GM23338 (cell line): ENCODE measurements at regions not wholly inside any gene's neighbourhood (a gene's known extent, or its start where the extent isn't known, plus 50 kb on each side); places are given as distances from the start of the nearest gene placed in this dataset.

Experiments used
- ATAC-seq: fragments of 200-7000 bp; cut with Tn5 transposase; 3 replicates; pipeline ENCODE4 v1.9.1; 2020
- DNase-seq: peaks from one replicate; pipeline ENCODE4 v3.0.0-alpha.2; 2015; ENCODE audit warnings: low spot score
- H2AFZ ChIP-seq: fragments of 200-600 bp; sonication (generic); 2 replicates; pipeline ENCODE4 v1.8.0; 2016; ENCODE audit warnings: antibody characterized with exemption, mild to moderate bottlenecking, moderate library complexity
- H3F3A ChIP-seq: fragments of 200-600 bp; sonication (generic); replicated peaks from 2 replicates; pipeline ENCODE4 v1.8.0; 2017; ENCODE audit warnings: antibody characterized with exemption, mixed run types, low read depth
- H3K27ac ChIP-seq: fragments of 200-600 bp; sonication (generic); 2 replicates; pipeline ENCODE4 v1.6.1; 2016; ENCODE audit warnings: low read depth
- H3K27me3 ChIP-seq: fragments of 200-600 bp; sonication (generic); 2 replicates; pipeline ENCODE4 v1.8.0; 2016; ENCODE audit warnings: mild to moderate bottlenecking, mixed run types, moderate library complexity; ENCODE audit not compliant: insufficient read depth
- H3K36me3 ChIP-seq: fragments of 200-600 bp; sonication (generic); 2 replicates; pipeline ENCODE4 v1.8.0; 2016; ENCODE audit warnings: mild to moderate bottlenecking; ENCODE audit not compliant: insufficient read depth
- H3K4me1 ChIP-seq: fragments of 200-600 bp; sonication (generic); 2 replicates; pipeline ENCODE4 v1.8.0; 2016; ENCODE audit warnings: mild to moderate bottlenecking, moderate library complexity; ENCODE audit not compliant: insufficient read depth
- H3K4me2 ChIP-seq: fragments of 200-600 bp; sonication (generic); 2 replicates; pipeline ENCODE4 v1.7.1; 2017; ENCODE audit warnings: mixed run types
- H3K4me3 ChIP-seq: fragments of 200-600 bp; sonication (generic); 2 replicates; pipeline ENCODE4 v1.6.1; 2016; ENCODE audit warnings: mixed run types
- H3K79me2 ChIP-seq: fragments of 200-600 bp; sonication (generic); replicated peaks from 2 replicates; pipeline ENCODE4 v1.8.0; 2017; ENCODE audit warnings: mild to moderate bottlenecking; ENCODE audit not compliant: insufficient read depth
- H3K9me2 ChIP-seq: fragments of 200-600 bp; sonication (generic); 2 replicates; pipeline ENCODE4 v1.8.0; 2017; ENCODE audit not compliant: insufficient read depth
- H4K20me1 ChIP-seq: fragments of 200-600 bp; sonication (generic); replicated peaks from 2 replicates; pipeline ENCODE4 v1.8.0; 2017; ENCODE audit warnings: mild to moderate bottlenecking; ENCODE audit not compliant: insufficient read depth
- H3K27ac Mint-ChIP-seq: 2 replicates; pipeline ENCODE4 v1.8.0; 2020; ENCODE audit warnings: inconsistent platforms, mild to moderate bottlenecking, moderate library complexity, mixed read lengths
- H3K27me3 Mint-ChIP-seq: 3 replicates; pipeline ENCODE4 v1.8.0; 2022; ENCODE audit warnings: low read depth, mild to moderate bottlenecking, moderate library complexity, mixed read lengths, inconsistent platforms; ENCODE audit not compliant: insufficient read depth, poor library complexity
- H3K36me3 Mint-ChIP-seq: 3 replicates; pipeline ENCODE4 v1.8.0; 2021; ENCODE audit warnings: low read depth, mild to moderate bottlenecking, inconsistent platforms, moderate library complexity, mixed read lengths
- H3K4me1 Mint-ChIP-seq: 3 replicates; pipeline ENCODE4 v1.8.0; 2020; ENCODE audit warnings: mild to moderate bottlenecking, inconsistent platforms, mixed read lengths
- H3K4me3 Mint-ChIP-seq: 3 replicates; pipeline ENCODE4 v1.8.0; 2021; ENCODE audit warnings: moderate library complexity, mild to moderate bottlenecking, inconsistent platforms, mixed read lengths
- H3K9me3 Mint-ChIP-seq: 3 replicates; pipeline ENCODE4 v1.8.0; 2020; ENCODE audit warnings: moderate library complexity, mild to moderate bottlenecking, inconsistent platforms, mixed read lengths
- CREB1 ChIP-seq: fragments of 250-450 bp; sonication (Bioruptor Pico); IDR thresholded peaks from 2 replicates; pipeline ENCODE4 v1.5.0; 2020; ENCODE audit warnings: low read depth, mild to moderate bottlenecking, moderate library complexity
- ETS1 ChIP-seq: IDR thresholded peaks from 2 replicates; pipeline ENCODE4 v1.6.1; 2016; ENCODE audit warnings: antibody characterized with exemption
- EZH2 ChIP-seq: fragments of 200-600 bp; sonication (generic); IDR thresholded peaks from one replicate; pipeline ENCODE4 v1.8.0; 2017; ENCODE audit warnings: antibody characterized with exemption, mild to moderate bottlenecking, low read depth; ENCODE audit not compliant: unreplicated experiment
- EZH2phosphoT487 ChIP-seq: fragments of 200-600 bp; sonication (generic); IDR thresholded peaks from one replicate; pipeline ENCODE4 v1.8.1; 2018; ENCODE audit warnings: antibody characterized with exemption; ENCODE audit not compliant: unreplicated experiment
- JUNB ChIP-seq: IDR thresholded peaks from one replicate; pipeline ENCODE4 v1.6.1; 2016; ENCODE audit warnings: antibody characterized with exemption; ENCODE audit not compliant: unreplicated experiment
- NANOG ChIP-seq: IDR thresholded peaks from 2 replicates; pipeline ENCODE4 v1.6.1; 2016; ENCODE audit warnings: antibody characterized with exemption, borderline replicate concordance
- POLR2AphosphoS5 ChIP-seq: IDR thresholded peaks from 2 replicates; pipeline ENCODE4 v1.6.1; 2016; ENCODE audit warnings: antibody characterized with exemption, low read depth
- TF ChIP-seq, protein P1 (sequence below), 2 experiments: fragments of 200-600 bp in 1 of 2; sonication (generic) in 1 of 2; conservative IDR thresholded peaks; 2 replicates each; pipeline versions ENCODE4 v1.5.1 to v1.6.1; 2016 to 2017; ENCODE audit warnings: antibody characterized with exemption in 2 of 2, low read depth in 2 of 2, mild to moderate bottlenecking in 2 of 2, moderate library complexity in 1 of 2

DNA sequence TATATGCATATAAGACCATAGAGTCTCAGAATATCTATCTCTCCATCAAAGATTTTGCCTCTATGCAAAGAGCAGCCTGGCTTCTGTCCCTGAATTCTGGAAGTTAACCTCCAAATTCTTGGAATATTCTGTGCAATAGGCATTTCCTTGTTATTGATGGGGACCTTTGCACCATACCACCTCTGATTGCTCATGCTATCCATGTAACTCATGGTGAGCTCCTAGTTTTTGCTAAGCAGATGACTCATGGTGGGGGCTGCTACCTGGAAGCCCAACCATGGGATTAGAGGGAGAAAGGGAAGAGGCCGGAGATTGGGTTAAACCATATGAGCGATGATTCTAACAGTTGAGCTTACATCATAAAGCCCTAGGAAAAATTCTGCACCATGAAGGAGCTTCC, 310.2 kb upstream of the FIGN start (continued):
- TF ChIP-seq, protein P1, sequence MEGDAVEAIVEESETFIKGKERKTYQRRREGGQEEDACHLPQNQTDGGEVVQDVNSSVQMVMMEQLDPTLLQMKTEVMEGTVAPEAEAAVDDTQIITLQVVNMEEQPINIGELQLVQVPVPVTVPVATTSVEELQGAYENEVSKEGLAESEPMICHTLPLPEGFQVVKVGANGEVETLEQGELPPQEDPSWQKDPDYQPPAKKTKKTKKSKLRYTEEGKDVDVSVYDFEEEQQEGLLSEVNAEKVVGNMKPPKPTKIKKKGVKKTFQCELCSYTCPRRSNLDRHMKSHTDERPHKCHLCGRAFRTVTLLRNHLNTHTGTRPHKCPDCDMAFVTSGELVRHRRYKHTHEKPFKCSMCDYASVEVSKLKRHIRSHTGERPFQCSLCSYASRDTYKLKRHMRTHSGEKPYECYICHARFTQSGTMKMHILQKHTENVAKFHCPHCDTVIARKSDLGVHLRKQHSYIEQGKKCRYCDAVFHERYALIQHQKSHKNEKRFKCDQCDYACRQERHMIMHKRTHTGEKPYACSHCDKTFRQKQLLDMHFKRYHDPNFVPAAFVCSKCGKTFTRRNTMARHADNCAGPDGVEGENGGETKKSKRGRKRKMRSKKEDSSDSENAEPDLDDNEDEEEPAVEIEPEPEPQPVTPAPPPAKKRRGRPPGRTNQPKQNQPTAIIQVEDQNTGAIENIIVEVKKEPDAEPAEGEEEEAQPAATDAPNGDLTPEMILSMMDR (conservative IDR thresholded peaks at IDR 0.05; ENCODE audit: low read depth in 2 of 2): no peak
- TF ChIP-seq EZH2: no peak
- TF ChIP-seq CREB1 (CRISPR knock-in tag): no peak
- no peak for TF ChIP-seq POLR2AphosphoS5

GRCh38 chr2:164044622-164045021, 308.8 kb upstream of the FIGN start:
- H3F3A ChIP-seq: no peaks in the 10 kb centered on the region
- H3K4me3 ChIP-seq: no peak overlapping the region
- H4K20me1 ChIP-seq: no peaks in the 10 kb centered on the region
- peak overlapping the region; percentile 8; the same call in 1 of the 2 replicates for H2AFZ ChIP-seq
- Mint-ChIP-seq H3K4me3 (no peak overlapping the region), H3K27ac (peak overlapping the region; percentile 56; the same call in 1 of the 2 replicates), H3K27me3 (no peaks in the 10 kb centered on the region), H3K9me3 (peaks cover 9% of the 10 kb centered on the region; the same call in 2 of the 3 replicates), H3K36me3 (0 out of 3 replicates have a peak, but pooled peaks cover 3% of the 10 kb centered on the region), H3K4me1 (no peaks in the 10 kb centered on the region)
- TF ChIP-seq, protein P1 (conservative IDR thresholded peaks at IDR 0.05; ENCODE audit: low read depth in 2 of 2): peak in 1 of 2 experiments; percentile 22; a peak in 2 of 4 replicates
- TF ChIP-seq POLR2AphosphoS5 (no peak), EZH2phosphoT487 (no peak)
- no peaks in the 10 kb centered on the region for H3K79me2 ChIP-seq
- peaks cover 4% of the 10 kb centered on the region; the same call in 1 of the 2 replicates for H3K9me2 ChIP-seq
- H3K4me1 ChIP-seq: no peaks in the 10 kb centered on the region
- H3K36me3 ChIP-seq: no peaks in the 10 kb centered on the region
- no peaks in the 10 kb centered on the region for H3K27me3 ChIP-seq
- DNase-seq (no peak), ATAC-seq (no peak)
- no peak overlapping the region for H3K27ac ChIP-seq
- no peak overlapping the region for H3K4me2 ChIP-seq

DNA sequence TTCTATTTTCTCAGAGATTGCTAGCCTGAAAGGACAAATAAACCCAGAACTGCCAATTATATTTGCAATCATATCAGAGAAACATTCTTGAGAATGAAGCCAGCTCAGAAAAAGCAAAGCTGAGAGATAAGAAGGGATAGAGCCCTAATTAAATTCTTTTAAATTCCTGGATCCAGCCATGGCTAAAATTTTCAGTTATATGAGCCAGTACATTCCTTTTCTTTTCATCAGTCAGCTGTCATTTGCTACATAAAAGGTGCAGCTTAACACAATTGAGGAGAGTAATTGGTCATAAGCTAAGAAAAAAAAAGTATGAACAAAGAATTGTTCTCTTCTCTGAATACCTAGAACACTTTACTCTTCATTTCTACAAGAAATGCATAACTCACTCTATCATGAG, 303.5 kb upstream of the FIGN start:
- Mint-ChIP-seq H3K4me1 (no peaks in the 10 kb centered on the region), H3K27ac (no peak overlapping the region), H3K36me3 (0 out of 3 replicates have a peak, but pooled peaks cover 3% of the 10 kb centered on the region), H3K4me3 (no peak overlapping the region), H3K9me3 (peaks cover 9% of the 10 kb centered on the region; the same call in 2 of the 3 replicates), H3K27me3 (no peaks in the 10 kb centered on the region)
- H3K4me2 ChIP-seq: no peak overlapping the region
- no peak for DNase-seq
- H3K27ac ChIP-seq: no peak overlapping the region
- ATAC-seq: no peak
- H3K4me1 ChIP-seq: no peaks in the 10 kb centered on the region
- no peak overlapping the region for H3K4me3 ChIP-seq
- H3F3A ChIP-seq: no peaks in the 10 kb centered on the region
- no peaks in the 10 kb centered on the region for H3K79me2 ChIP-seq
- H3K36me3 ChIP-seq: no peaks in the 10 kb centered on the region
- no peaks in the 10 kb centered on the region for H4K20me1 ChIP-seq
- 0 out of 2 replicates have a peak, but pooled peaks cover 2% of the 10 kb centered on the region for H3K9me2 ChIP-seq
- no peaks in the 10 kb centered on the region for H3K27me3 ChIP-seq
- no peak overlapping the region for H2AFZ ChIP-seq
- no peak for TF ChIP-seq ETS1
- TF ChIP-seq NANOG: no peak
- TF ChIP-seq POLR2AphosphoS5: no peak
- no peak for TF ChIP-seq EZH2phosphoT487
- no peak for TF ChIP-seq JUNB
